HUES48 (cell line): ENCODE measurements at regions not wholly inside any gene's neighbourhood (a gene's known extent, or its start where the extent isn't known, plus 50 kb on each side); places are given as distances from the start of the nearest gene placed in this dataset.
"Not testable (repeated sequence)": the region's sequence is repeated elsewhere in the genome, so short reads cannot be mapped to it uniquely, and the experiment has no call there.

Experiments used
- H3K27ac ChIP-seq: one replicate; pipeline ENCODE4 v1.7.0; 2013; ENCODE audit warnings: low read depth, low read length, inconsistent platforms
- H3K27me3 ChIP-seq: 2 replicates; pipeline ENCODE4 v1.6.1; 2013; ENCODE audit warnings: mild to moderate bottlenecking, low read length; ENCODE audit not compliant: control insufficient read depth, insufficient read depth
- H3K36me3 ChIP-seq: 2 replicates; pipeline ENCODE4 v1.6.1; 2013; ENCODE audit warnings: low read length; ENCODE audit not compliant: control insufficient read depth, insufficient read depth
- H3K4me1 ChIP-seq: 2 replicates; pipeline ENCODE4 v1.6.1; 2013; ENCODE audit warnings: mild to moderate bottlenecking, low read length; ENCODE audit not compliant: control insufficient read depth, insufficient read depth
- H3K4me3 ChIP-seq: 2 replicates; pipeline ENCODE4 v1.5.1; 2013; ENCODE audit warnings: mild to moderate bottlenecking, low read depth, low read length
- H3K9ac ChIP-seq: 2 replicates; pipeline ENCODE4 v1.6.1; 2013; ENCODE audit warnings: mild to moderate bottlenecking, low read depth, low read length, moderate library complexity
- H3K9me3 ChIP-seq: 2 replicates; pipeline ENCODE4 v1.6.1; 2013; ENCODE audit warnings: low read length; ENCODE audit not compliant: control insufficient read depth, insufficient read depth

- H3K4me1 ChIP-seq = no peaks in the 10 kb centered on the region
- no peaks in the 10 kb centered on the region for H3K36me3 ChIP-seq
- no peak overlapping the region for H3K4me3 ChIP-seq
- H3K9me3 ChIP-seq = no peaks in the 10 kb centered on the region; the same call in 1 of the 2 replicates
- H3K27me3 ChIP-seq = no peaks in the 10 kb centered on the region
- H3K27ac ChIP-seq = no peak overlapping the region
- no peak overlapping the region for H3K9ac ChIP-seq
These were observed 255.8 kb upstream of the GK2 start for GRCh38 chr4:79663865-79664264.

- Histone ChIP-seq H3K4me3 (no peak overlapping the region), H3K4me1 (no peaks in the 10 kb centered on the region), H3K9ac (no peak overlapping the region), H3K36me3 (no peaks in the 10 kb centered on the region), H3K27ac (no peak overlapping the region), H3K9me3 (no peaks in the 10 kb centered on the region; the same call in 1 of the 2 replicates), H3K27me3 (no peaks in the 10 kb centered on the region)
These were observed 255.1 kb upstream of the GK2 start for GRCh38 chr4:79663141-79663540.

GRCh38 chr4:79662651-79663050 lies 254.6 kb upstream of the GK2 start:
- H3K36me3 ChIP-seq = no peaks in the 10 kb centered on the region
- H3K27me3 ChIP-seq = no peaks in the 10 kb centered on the region
- peaks cover 3% of the 10 kb centered on the region; the same call in 1 of the 2 replicates for H3K9me3 ChIP-seq
- no peak overlapping the region for H3K27ac ChIP-seq
- no peak overlapping the region for H3K9ac ChIP-seq
- no peak overlapping the region for H3K4me3 ChIP-seq
- no peaks in the 10 kb centered on the region for H3K4me1 ChIP-seq

- Histone ChIP-seq H3K4me3 (no peak overlapping the region), H3K36me3 (no peaks in the 10 kb centered on the region), H3K27me3 (no peaks in the 10 kb centered on the region), H3K4me1 (no peaks in the 10 kb centered on the region), H3K27ac (no peak overlapping the region), H3K9me3 (peaks cover 4% of the 10 kb centered on the region; the same call in 1 of the 2 replicates), H3K9ac (no peak overlapping the region)
These were observed 253.2 kb upstream of the GK2 start for GRCh38 chr4:79661196-79661595.

- not testable (repeated sequence) for H3K27me3 ChIP-seq, H3K9ac ChIP-seq, H3K4me1 ChIP-seq, H3K4me3 ChIP-seq, H3K9me3 ChIP-seq, H3K27ac ChIP-seq, H3K36me3 ChIP-seq
These were observed 251.4 kb upstream of the GK2 start for GRCh38 chr4:79659308-79659870.

- no peaks in the 10 kb centered on the region for H3K36me3 ChIP-seq
- peaks cover 4% of the 10 kb centered on the region; the same call in 1 of the 2 replicates for H3K9me3 ChIP-seq
- H3K4me3 ChIP-seq = no peak overlapping the region
- H3K9ac ChIP-seq = no peak overlapping the region
- H3K27ac ChIP-seq = no peak overlapping the region
- H3K4me1 ChIP-seq = peaks cover 15% of the 10 kb centered on the region
- H3K27me3 ChIP-seq = no peaks in the 10 kb centered on the region
These were observed 249.4 kb upstream of the GK2 start for GRCh38 chr4:79657379-79657778.

GRCh38 chr4:79653871-79654270 lies 245.8 kb upstream of the GK2 start:
- Histone ChIP-seq H3K4me3 (no peak overlapping the region), H3K27me3 (no peaks in the 10 kb centered on the region), H3K27ac (no peak overlapping the region)

GRCh38 chr4:79652738-79653137 lies 244.7 kb upstream of the GK2 start:
- no peak overlapping the region for H3K9ac ChIP-seq

More at GRCh38 chr4:79653871-79654270, 245.8 kb upstream of the GK2 start:
- no peaks in the 10 kb centered on the region for H3K36me3 ChIP-seq
- 0 out of 2 replicates have a peak, but pooled peaks cover 4% of the 10 kb centered on the region for H3K9me3 ChIP-seq
- H3K9ac ChIP-seq = no peak overlapping the region
- H3K4me1 ChIP-seq = peaks cover 38% of the 10 kb centered on the region

GRCh38 chr4:79652232-79652631 lies 244.2 kb upstream of the GK2 start:
- Histone ChIP-seq H3K4me1 (peaks cover 38% of the 10 kb centered on the region), H3K4me3 (no peak overlapping the region), H3K27me3 (no peaks in the 10 kb centered on the region), H3K9ac (no peak overlapping the region), H3K27ac (peak overlapping the region; percentile 96), H3K9me3 (no peaks in the 10 kb centered on the region), H3K36me3 (no peaks in the 10 kb centered on the region)

More at GRCh38 chr4:79652738-79653137, 244.7 kb upstream of the GK2 start:
- peak overlapping the region; percentile 96 for H3K27ac ChIP-seq
- no peaks in the 10 kb centered on the region for H3K27me3 ChIP-seq
- no peaks in the 10 kb centered on the region for H3K36me3 ChIP-seq
- H3K9me3 ChIP-seq = 0 out of 2 replicates have a peak, but pooled peaks cover 2% of the 10 kb centered on the region
- H3K4me1 ChIP-seq = peaks cover 38% of the 10 kb centered on the region
- H3K4me3 ChIP-seq = no peak overlapping the region

GRCh38 chr4:79651456-79651855 lies 243.4 kb upstream of the GK2 start:
- Histone ChIP-seq H3K9ac (no peak overlapping the region; the same call in 1 of the 2 replicates), H3K27ac (peak overlapping the region; percentile 96), H3K4me3 (no peak overlapping the region), H3K4me1 (peaks cover 45% of the 10 kb centered on the region), H3K27me3 (no peaks in the 10 kb centered on the region), H3K9me3 (no peaks in the 10 kb centered on the region), H3K36me3 (no peaks in the 10 kb centered on the region)

- Histone ChIP-seq H3K9ac (peak overlapping the region; percentile 2; the same call in 1 of the 2 replicates), H3K36me3 (no peaks in the 10 kb centered on the region), H3K9me3 (no peaks in the 10 kb centered on the region), H3K27me3 (no peaks in the 10 kb centered on the region), H3K4me1 (peaks cover 50% of the 10 kb centered on the region), H3K27ac (peak overlapping the region; percentile 96), H3K4me3 (no peak overlapping the region)
These were observed 242.9 kb upstream of the GK2 start for GRCh38 chr4:79650794-79651431.
